ENCODE measurements at regions not wholly inside any gene's neighbourhood (a gene's known extent, or its start where the extent isn't known, plus 50 kb on each side); places are given as distances from the start of the nearest gene placed in this dataset.
A peak's percentile ranks its signal among the peaks of the same experiment; 100 is the strongest.

DNA sequence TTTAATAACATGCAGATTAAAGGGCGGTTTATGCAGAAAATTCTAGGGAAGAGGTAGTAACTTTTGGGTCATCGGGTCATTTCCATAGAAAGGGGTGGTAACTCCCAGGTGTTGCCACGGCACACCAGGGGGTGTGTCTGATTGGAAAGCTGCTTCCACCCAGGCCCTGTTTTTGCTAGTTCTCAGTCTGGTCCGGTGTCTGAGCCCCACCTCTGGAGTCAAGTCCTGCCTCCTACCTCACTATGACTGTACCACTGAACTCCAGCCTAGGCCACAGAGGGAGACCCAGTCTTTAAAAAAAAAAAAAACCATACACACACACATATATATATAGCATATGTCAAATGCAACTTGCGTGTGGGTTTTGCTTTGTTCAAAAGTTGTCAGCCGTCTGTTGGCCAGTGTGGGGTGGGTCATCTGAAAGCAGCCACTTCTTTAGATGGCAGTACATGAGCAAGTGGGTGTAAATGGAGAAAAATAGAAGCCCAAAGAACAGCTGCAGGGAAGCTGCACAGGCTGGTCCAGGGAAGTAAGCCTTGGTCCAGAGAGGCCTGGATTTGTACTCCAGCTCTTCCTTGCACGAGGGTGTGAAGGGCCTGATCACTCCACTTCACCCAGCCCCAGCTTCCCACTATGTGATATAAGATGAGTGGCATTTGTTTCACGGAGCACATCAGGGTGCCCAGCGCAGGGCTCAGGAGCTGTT lies 110.7 kb upstream of the SPRY4 start:
- no peaks in the 10 kb centered on the region for H3K27me3 ChIP-seq (replicated peaks in 2 of 5; ENCODE audit: control insufficient read depth in 4 of 5, insufficient read depth in 5 of 5, low read length in 4 of 5)
- no peaks in the 10 kb centered on the region for H3K9me3 ChIP-seq (ENCODE audit: control extremely low read depth in 1 of 5, control insufficient read depth in 4 of 5, insufficient read depth in 2 of 5, low read depth in 1 of 5, low read length in 4 of 5)
- CTCF ChIA-PET, result no interaction called here
- H3K4me3 ChIP-seq (ENCODE audit: control insufficient read depth in 1 of 7, extremely low read depth in 1 of 7, insufficient read depth in 4 of 7, low read depth in 2 of 7, low read length in 6 of 7), result no peak overlapping the region
- no peak overlapping the region for H3K27ac ChIP-seq (ENCODE audit: insufficient read depth in 1 of 2, low read depth in 1 of 2, low read length in 2 of 2, poor library complexity in 1 of 2, severe bottlenecking in 2 of 2)
- no peaks in the 10 kb centered on the region for H3K36me3 ChIP-seq (ENCODE audit: control insufficient read depth in 4 of 4, insufficient read depth in 4 of 4, low read length in 3 of 4)
- no peak for DNase-seq
- H3K4me1 ChIP-seq (ENCODE audit: control extremely low read depth in 1 of 4, control insufficient read depth in 4 of 4, insufficient read depth in 4 of 4, low read length in 3 of 4), result peaks cover 3 to 25% (median 23%) of the 10 kb centered on the region in 4 experiments
- POLR2A ChIA-PET, result interaction anchor here (0.6 kb wide), 2 partner anchors 23 to 1701 kb away, joined by 3 read pairs; no protein-coding TSS in a partner anchor
- WGBS (ENCODE audit: insufficient coverage), result 85% methylated on average over 6 of the region's 9 CpGs

- no peak overlapping the region for H3K4me3 ChIP-seq (ENCODE audit: control insufficient read depth in 1 of 7, extremely low read depth in 1 of 7, insufficient read depth in 4 of 7, low read depth in 2 of 7, low read length in 6 of 7)
- DNase-seq, result no peak
- ChIA-PET CTCF (no interaction called here), POLR2A (no interaction called here)
- 100% methylated on average over 2 of the region's 2 CpGs for WGBS (ENCODE audit: insufficient coverage)
- peaks cover 3 to 25% (median 23%) of the 10 kb centered on the region in 4 experiments for H3K4me1 ChIP-seq (ENCODE audit: control extremely low read depth in 1 of 4, control insufficient read depth in 4 of 4, insufficient read depth in 4 of 4, low read length in 3 of 4)
- no peaks in the 10 kb centered on the region for H3K36me3 ChIP-seq (ENCODE audit: control insufficient read depth in 4 of 4, insufficient read depth in 4 of 4, low read length in 3 of 4)
- no peaks in the 10 kb centered on the region for H3K9me3 ChIP-seq (ENCODE audit: control extremely low read depth in 1 of 5, control insufficient read depth in 4 of 5, insufficient read depth in 2 of 5, low read depth in 1 of 5, low read length in 4 of 5)
- H3K27me3 ChIP-seq (replicated peaks in 2 of 5; ENCODE audit: control insufficient read depth in 4 of 5, insufficient read depth in 5 of 5, low read length in 4 of 5), result no peaks in the 10 kb centered on the region
- H3K27ac ChIP-seq (ENCODE audit: insufficient read depth in 1 of 2, low read depth in 1 of 2, low read length in 2 of 2, poor library complexity in 1 of 2, severe bottlenecking in 2 of 2), result no peak overlapping the region
Observed at GRCh38 chr5:142434322-142434612, 109.4 kb upstream of the SPRY4 start.

- CTCF ChIA-PET, result interaction anchor here (0.6 to 1.0 kb wide), 2 partner anchors 109 to 700 kb away, joined by 3 read pairs; partner anchors contain the start of gene SPRY4
- H3K27me3 ChIP-seq (replicated peaks in 2 of 5; ENCODE audit: control insufficient read depth in 4 of 5, insufficient read depth in 5 of 5, low read length in 4 of 5), result no peaks in the 10 kb centered on the region
- peaks cover 3 to 25% (median 23%) of the 10 kb centered on the region in 4 experiments for H3K4me1 ChIP-seq (ENCODE audit: control extremely low read depth in 1 of 4, control insufficient read depth in 4 of 4, insufficient read depth in 4 of 4, low read length in 3 of 4)
- H3K36me3 ChIP-seq (ENCODE audit: control insufficient read depth in 4 of 4, insufficient read depth in 4 of 4, low read length in 3 of 4), result no peaks in the 10 kb centered on the region
- no peaks in the 10 kb centered on the region for H3K9me3 ChIP-seq (ENCODE audit: control extremely low read depth in 1 of 5, control insufficient read depth in 4 of 5, insufficient read depth in 2 of 5, low read depth in 1 of 5, low read length in 4 of 5)
- no peak overlapping the region for H3K4me3 ChIP-seq (ENCODE audit: control insufficient read depth in 1 of 7, extremely low read depth in 1 of 7, insufficient read depth in 4 of 7, low read depth in 2 of 7, low read length in 6 of 7)
- 18% methylated on average over 7 of the region's 8 CpGs for WGBS (ENCODE audit: insufficient coverage)
- peak in 1 of 3 donors; percentile 10 for DNase-seq
- no peak overlapping the region for H3K27ac ChIP-seq (ENCODE audit: insufficient read depth in 1 of 2, low read depth in 1 of 2, low read length in 2 of 2, poor library complexity in 1 of 2, severe bottlenecking in 2 of 2)
- POLR2A ChIA-PET, result no interaction called here
Observed at GRCh38 chr5:142433526-142434321, 108.9 kb upstream of the SPRY4 start.

GRCh38 chr5:142432961-142433360 lies 108.1 kb upstream of the SPRY4 start:
- Histone ChIP-seq H3K9me3 (ENCODE audit: control extremely low read depth in 1 of 5, control insufficient read depth in 4 of 5, insufficient read depth in 2 of 5, low read depth in 1 of 5, low read length in 4 of 5) (no peaks in the 10 kb centered on the region), H3K36me3 (ENCODE audit: control insufficient read depth in 4 of 4, insufficient read depth in 4 of 4, low read length in 3 of 4) (no peaks in the 10 kb centered on the region), H3K4me3 (ENCODE audit: control insufficient read depth in 1 of 7, extremely low read depth in 1 of 7, insufficient read depth in 4 of 7, low read depth in 2 of 7, low read length in 6 of 7) (peak overlapping the region in 1 of 7 experiments; percentile 6), H3K27me3 (replicated peaks in 2 of 5; ENCODE audit: control insufficient read depth in 4 of 5, insufficient read depth in 5 of 5, low read length in 4 of 5) (no peaks in the 10 kb centered on the region), H3K4me1 (ENCODE audit: control extremely low read depth in 1 of 4, control insufficient read depth in 4 of 4, insufficient read depth in 4 of 4, low read length in 3 of 4) (peaks cover 3 to 25% (median 23%) of the 10 kb centered on the region in 4 experiments), H3K27ac (ENCODE audit: insufficient read depth in 1 of 2, low read depth in 1 of 2, low read length in 2 of 2, poor library complexity in 1 of 2, severe bottlenecking in 2 of 2) (no peak overlapping the region)
- 0% methylated on average over 1 of the region's 2 CpGs for WGBS (ENCODE audit: insufficient coverage)
- ChIA-PET CTCF (interaction anchor here (0.6 to 1.0 kb wide), 2 partner anchors 108 to 700 kb away, joined by 3 read pairs; partner anchors contain the start of gene SPRY4), POLR2A (interaction anchor here (1.3 kb wide), 1 partner anchor 11 kb away, joined by 5 read pairs; no protein-coding TSS in a partner anchor)
- DNase-seq, result peak; percentile 47 to 85 (median 76)

DNA sequence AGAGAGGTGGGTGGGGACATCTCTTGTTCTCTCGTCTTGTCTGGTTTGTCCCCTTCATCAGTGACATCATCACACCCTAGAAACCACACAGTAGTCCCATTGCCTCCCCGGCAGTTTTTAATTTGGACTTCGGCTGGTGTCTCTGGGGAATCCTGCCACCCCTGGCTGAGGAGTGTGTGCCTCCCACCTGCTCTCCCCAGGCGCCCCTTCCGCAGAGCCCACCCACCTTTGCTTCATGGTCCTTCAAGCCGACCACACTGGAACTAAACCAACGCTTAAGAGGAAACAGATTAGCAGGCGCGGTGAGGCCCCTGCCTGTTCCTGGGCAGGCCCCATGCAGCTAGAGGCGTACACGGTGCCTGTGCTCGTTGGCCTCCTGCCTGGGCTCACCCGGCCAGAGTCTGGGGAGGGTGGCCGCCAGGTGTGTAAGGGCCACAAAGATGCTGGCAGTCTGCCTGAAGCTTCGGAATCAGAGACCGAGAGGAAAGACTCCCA lies 107.6 kb upstream of the SPRY4 start:
- DNase-seq, result peak; percentile 42 to 90 (median 85)
- Histone ChIP-seq H3K9me3 (ENCODE audit: control extremely low read depth in 1 of 5, control insufficient read depth in 4 of 5, insufficient read depth in 2 of 5, low read depth in 1 of 5, low read length in 4 of 5) (no peaks in the 10 kb centered on the region), H3K4me3 (ENCODE audit: control insufficient read depth in 1 of 7, extremely low read depth in 1 of 7, insufficient read depth in 4 of 7, low read depth in 2 of 7, low read length in 6 of 7) (peak overlapping the region in 1 of 7 experiments; percentile 12), H3K27me3 (replicated peaks in 2 of 5; ENCODE audit: control insufficient read depth in 4 of 5, insufficient read depth in 5 of 5, low read length in 4 of 5) (no peaks in the 10 kb centered on the region), H3K4me1 (ENCODE audit: control extremely low read depth in 1 of 4, control insufficient read depth in 4 of 4, insufficient read depth in 4 of 4, low read length in 3 of 4) (peaks cover 3 to 25% (median 23%) of the 10 kb centered on the region in 4 experiments), H3K27ac (ENCODE audit: insufficient read depth in 1 of 2, low read depth in 1 of 2, low read length in 2 of 2, poor library complexity in 1 of 2, severe bottlenecking in 2 of 2) (no peak overlapping the region), H3K36me3 (ENCODE audit: control insufficient read depth in 4 of 4, insufficient read depth in 4 of 4, low read length in 3 of 4) (no peaks in the 10 kb centered on the region)
- POLR2A ChIA-PET, result interaction anchor here (1.3 kb wide), 1 partner anchor 11 kb away, joined by 5 read pairs; no protein-coding TSS in a partner anchor
- WGBS (ENCODE audit: insufficient coverage), result under 1% methylated on average over 14 of the region's 16 CpGs
- CTCF ChIA-PET, result interaction anchor here (1.0 kb wide), 1 partner anchor 108 kb away, joined by 3 read pairs; the partner anchor contains the start of gene SPRY4

DNA sequence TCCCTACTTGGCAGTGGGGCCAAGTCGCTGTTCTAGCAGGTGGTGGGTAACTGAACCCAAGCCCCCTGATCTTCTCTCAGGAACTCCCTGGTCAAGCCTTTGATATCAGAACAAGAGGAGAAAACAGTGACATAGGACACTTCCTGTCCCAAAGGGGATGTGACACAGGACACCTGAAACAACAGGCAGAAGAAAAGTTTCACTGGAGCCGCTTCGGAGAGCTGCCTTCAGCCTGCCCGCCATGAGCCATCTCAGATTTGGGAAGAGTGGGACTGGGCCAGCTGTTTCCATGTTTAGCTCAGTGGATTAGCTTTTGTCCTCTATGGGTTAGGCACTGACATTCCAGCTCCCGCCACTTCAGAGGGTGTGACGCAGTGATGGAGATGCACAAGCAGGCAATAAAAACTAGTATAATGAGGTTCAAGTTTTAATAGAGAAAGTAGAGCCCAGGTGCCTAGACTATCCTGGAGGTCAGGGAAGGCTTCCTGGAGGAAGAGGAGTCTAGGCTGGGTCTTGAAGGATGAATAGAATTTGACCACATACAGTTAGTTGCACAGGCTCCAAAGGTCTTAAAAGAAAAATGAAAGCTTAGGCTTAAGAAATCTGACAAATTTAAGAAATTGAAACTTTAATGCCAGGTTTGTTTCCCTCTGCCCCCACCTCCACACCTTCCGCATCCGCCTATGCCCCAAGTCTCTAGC lies 104.1 kb upstream of the SPRY4 start:
- no peak overlapping the region for H3K27ac ChIP-seq (ENCODE audit: insufficient read depth in 1 of 2, low read depth in 1 of 2, low read length in 2 of 2, poor library complexity in 1 of 2, severe bottlenecking in 2 of 2)
- ChIA-PET CTCF (interaction anchor here (0.7 to 0.9 kb wide), 2 partner anchors 120 to 205 kb away, joined by 3 to 5 read pairs; no protein-coding TSS in a partner anchor), POLR2A (interaction anchor here (0.6 kb wide), 1 partner anchor 20 kb away, joined by 3 read pairs; no protein-coding TSS in a partner anchor)
- no peak for DNase-seq
- no peaks in the 10 kb centered on the region for H3K27me3 ChIP-seq (replicated peaks in 2 of 5; ENCODE audit: control insufficient read depth in 4 of 5, insufficient read depth in 5 of 5, low read length in 4 of 5)
- no peaks in the 10 kb centered on the region for H3K9me3 ChIP-seq (ENCODE audit: control extremely low read depth in 1 of 5, control insufficient read depth in 4 of 5, insufficient read depth in 2 of 5, low read depth in 1 of 5, low read length in 4 of 5)
- no peak overlapping the region for H3K4me3 ChIP-seq (ENCODE audit: control insufficient read depth in 1 of 7, extremely low read depth in 1 of 7, insufficient read depth in 4 of 7, low read depth in 2 of 7, low read length in 6 of 7)
- WGBS (ENCODE audit: insufficient coverage), result 95% methylated on average over 6 of the region's 8 CpGs
- H3K36me3 ChIP-seq (ENCODE audit: control insufficient read depth in 4 of 4, insufficient read depth in 4 of 4, low read length in 3 of 4), result no peaks in the 10 kb centered on the region
- peaks cover 3 to 36% (median 25%) of the 10 kb centered on the region in 4 experiments for H3K4me1 ChIP-seq (ENCODE audit: control extremely low read depth in 1 of 4, control insufficient read depth in 4 of 4, insufficient read depth in 4 of 4, low read length in 3 of 4)
